Muscle of leg (tissue), 3 donors: ENCODE measurements at regions not wholly inside any gene's neighbourhood (a gene's known extent, or its start where the extent isn't known, plus 50 kb on each side); places are given as distances from the start of the nearest gene placed in this dataset.
A peak's percentile ranks its signal among the peaks of the same experiment; 100 is the strongest.

ENCODE experiments used
- DNase-seq: peaks from one replicate; pipeline ENCODE4 v3.0.0; 2013
- H3K27ac ChIP-seq: one replicate; pipeline ENCODE4 v1.5.1; 2013; ENCODE audit warnings: mild to moderate bottlenecking, low read length, control low read depth
- H3K27me3 ChIP-seq: one replicate; pipeline ENCODE4 v1.6.1; 2013; ENCODE audit warnings: low read length; ENCODE audit not compliant: control insufficient read depth, insufficient read depth
- H3K36me3 ChIP-seq: one replicate; pipeline ENCODE4 v1.6.1; 2013; ENCODE audit warnings: low read length; ENCODE audit not compliant: control insufficient read depth, insufficient read depth
- H3K4me1 ChIP-seq: one replicate; pipeline ENCODE4 v1.6.1; 2013; ENCODE audit warnings: low read length; ENCODE audit not compliant: control insufficient read depth, insufficient read depth
- H3K4me3 ChIP-seq: one replicate; pipeline ENCODE4 v1.5.1; 2013; ENCODE audit warnings: low read length, control low read depth
- H3K9me3 ChIP-seq: replicated peaks from 2 replicates; pipeline ENCODE4 v1.6.1; 2013; ENCODE audit warnings: low read depth, low read length; ENCODE audit not compliant: control insufficient read depth
- WGBS: methylation state at CpG from one replicate; pipeline ENCODE4 v1.1.5; 2013; ENCODE audit warnings: missing lambda C conversion rate; ENCODE audit not compliant: insufficient coverage; 5-methylcytosine and 5-hydroxymethylcytosine counted together

DNA sequence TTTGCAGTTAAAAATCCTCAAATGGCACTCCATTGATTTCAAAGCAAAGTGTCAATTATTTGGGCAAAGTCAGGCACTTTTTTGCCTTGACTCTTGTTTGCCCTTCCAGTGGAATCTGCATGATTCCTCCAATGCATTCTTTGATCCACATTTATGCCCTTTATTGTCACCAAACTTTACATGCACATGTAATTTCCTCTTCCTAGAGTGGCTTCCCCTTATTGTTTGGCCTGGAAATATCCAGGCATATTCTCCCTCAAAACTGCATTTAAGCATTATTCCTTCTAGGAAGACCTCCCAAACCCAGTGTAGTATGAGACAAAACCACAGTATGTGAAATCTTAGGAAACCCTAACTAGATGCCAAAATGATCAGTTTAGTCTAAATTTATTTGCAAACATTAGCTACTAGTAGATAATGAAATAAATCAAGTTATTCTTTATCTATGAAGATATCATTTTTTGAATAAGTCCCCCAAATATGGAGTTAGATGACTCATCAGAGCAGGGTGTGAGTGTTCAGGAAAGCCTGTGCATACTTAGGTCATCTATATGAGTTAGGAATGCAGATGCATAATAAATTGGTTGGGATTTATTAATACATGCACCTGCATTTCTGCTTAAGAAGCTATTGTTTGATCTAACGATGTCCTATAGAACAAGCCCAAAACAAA is 433.3 kb upstream of the TCF4 start:
- Histone ChIP-seq H3K4me1 (no peaks in the 10 kb centered on the region), H3K27ac (peak overlapping the region; percentile 69), H3K9me3 (no peaks in the 10 kb centered on the region), H3K4me3 (no peak overlapping the region), H3K36me3 (no peaks in the 10 kb centered on the region), H3K27me3 (no peaks in the 10 kb centered on the region)
- DNase-seq = no peak
- no CpG with 5 or more reads among the region's 1 CpG for WGBS

DNA sequence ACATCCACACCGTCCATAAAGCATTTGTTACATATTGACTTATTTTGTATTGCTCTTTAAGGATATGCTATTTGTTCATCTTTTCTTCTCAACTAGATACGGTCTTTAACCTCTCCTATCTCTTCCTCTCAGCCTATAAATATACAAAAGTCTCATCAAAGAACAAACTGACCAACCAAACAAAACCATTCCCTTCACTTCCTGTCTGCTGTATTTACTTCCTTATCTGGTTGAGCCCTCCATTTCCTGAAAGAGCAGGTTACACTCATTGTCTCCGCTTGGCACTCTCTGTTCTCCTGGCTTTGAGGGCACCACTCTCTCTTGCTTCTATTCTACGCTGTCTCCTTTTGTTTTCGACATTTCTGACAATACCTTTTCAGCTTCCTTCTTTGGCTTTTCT is 431.9 kb upstream of the TCF4 start:
- H3K36me3 ChIP-seq = no peaks in the 10 kb centered on the region
- no peak overlapping the region for H3K4me3 ChIP-seq
- WGBS = 93% methylated on average over 3 of the region's 5 CpGs
- no peak overlapping the region for H3K27ac ChIP-seq
- no peaks in the 10 kb centered on the region for H3K9me3 ChIP-seq
- H3K4me1 ChIP-seq = no peaks in the 10 kb centered on the region
- H3K27me3 ChIP-seq = no peaks in the 10 kb centered on the region
- no peak for DNase-seq

DNA sequence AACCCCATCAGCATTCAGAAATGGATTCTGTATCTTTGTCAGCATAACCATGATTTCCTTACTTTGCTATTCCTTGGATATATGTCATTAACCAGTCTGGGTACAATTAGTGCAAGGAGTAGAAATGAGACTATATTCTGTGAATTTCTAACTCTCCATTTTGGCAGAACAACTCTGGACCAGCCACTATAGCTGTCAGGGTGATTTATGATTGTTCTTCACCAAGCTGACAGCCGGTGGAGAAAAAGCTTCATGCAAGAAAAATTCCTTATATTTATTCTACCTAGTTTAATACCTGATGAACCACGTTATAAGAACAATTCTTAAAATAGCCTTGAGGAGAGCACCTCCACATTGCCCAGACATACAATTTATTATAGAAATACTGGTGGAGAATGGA is 431.2 kb upstream of the TCF4 start:
- no peaks in the 10 kb centered on the region for H3K27me3 ChIP-seq
- H3K36me3 ChIP-seq = no peaks in the 10 kb centered on the region
- no peak overlapping the region for H3K4me3 ChIP-seq
- no peak for DNase-seq
- H3K9me3 ChIP-seq = no peaks in the 10 kb centered on the region
- H3K27ac ChIP-seq = no peak overlapping the region
- H3K4me1 ChIP-seq = no peaks in the 10 kb centered on the region
- WGBS = no CpG with 5 or more reads among the region's 2 CpGs

DNA sequence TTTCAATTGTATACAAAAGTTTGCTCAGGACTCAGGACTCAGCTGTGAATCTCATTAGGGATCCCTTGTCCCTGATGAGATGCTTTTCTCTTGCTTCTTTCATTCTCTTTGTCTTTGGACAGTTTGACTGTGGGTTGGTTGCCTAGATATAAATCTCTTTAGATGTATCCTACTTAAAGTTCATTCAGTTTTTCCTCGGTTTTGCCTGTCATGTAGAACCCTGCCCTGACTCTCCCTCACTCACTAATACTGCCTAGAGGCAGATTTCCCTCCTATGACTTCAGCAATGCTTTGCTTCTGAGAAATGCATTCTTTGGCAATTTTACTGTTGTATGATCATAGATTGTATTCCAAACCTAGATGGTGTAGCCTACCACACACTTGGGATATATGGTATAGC is 421.4 kb upstream of the TCF4 start:
- no peaks in the 10 kb centered on the region for H3K27me3 ChIP-seq
- no peaks in the 10 kb centered on the region for H3K9me3 ChIP-seq
- no CpG with 5 or more reads among the region's 1 CpG for WGBS
- no peak overlapping the region for H3K27ac ChIP-seq
- no peaks in the 10 kb centered on the region for H3K4me1 ChIP-seq
- DNase-seq = no peak
- no peaks in the 10 kb centered on the region for H3K36me3 ChIP-seq
- no peak overlapping the region for H3K4me3 ChIP-seq

DNA sequence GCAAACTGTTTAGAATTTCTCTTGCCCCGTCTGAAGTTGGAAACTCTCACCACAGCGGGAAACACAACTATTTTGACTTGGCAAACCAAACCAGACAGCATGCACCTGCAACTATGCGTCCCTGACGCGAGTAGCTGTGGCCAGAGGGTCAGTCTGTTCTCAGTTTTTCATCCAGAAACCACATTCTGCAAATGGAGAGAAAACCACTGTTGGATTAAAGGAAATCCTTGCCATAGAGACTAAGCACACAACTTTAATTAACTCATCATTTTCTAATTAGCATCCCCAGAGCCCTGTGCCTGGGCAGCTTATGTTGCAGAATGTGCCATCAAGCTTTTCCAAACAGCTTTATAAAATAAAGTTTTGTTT is 415.7 kb upstream of the TCF4 start:
- H3K4me3 ChIP-seq = no peak overlapping the region
- peaks cover 13% of the 10 kb centered on the region for H3K4me1 ChIP-seq
- DNase-seq = peak; percentile 42
- no peaks in the 10 kb centered on the region for H3K27me3 ChIP-seq
- 67% methylated on average over 3 of the region's 5 CpGs for WGBS
- H3K36me3 ChIP-seq = no peaks in the 10 kb centered on the region
- no peaks in the 10 kb centered on the region for H3K9me3 ChIP-seq
- H3K27ac ChIP-seq = no peak overlapping the region

DNA sequence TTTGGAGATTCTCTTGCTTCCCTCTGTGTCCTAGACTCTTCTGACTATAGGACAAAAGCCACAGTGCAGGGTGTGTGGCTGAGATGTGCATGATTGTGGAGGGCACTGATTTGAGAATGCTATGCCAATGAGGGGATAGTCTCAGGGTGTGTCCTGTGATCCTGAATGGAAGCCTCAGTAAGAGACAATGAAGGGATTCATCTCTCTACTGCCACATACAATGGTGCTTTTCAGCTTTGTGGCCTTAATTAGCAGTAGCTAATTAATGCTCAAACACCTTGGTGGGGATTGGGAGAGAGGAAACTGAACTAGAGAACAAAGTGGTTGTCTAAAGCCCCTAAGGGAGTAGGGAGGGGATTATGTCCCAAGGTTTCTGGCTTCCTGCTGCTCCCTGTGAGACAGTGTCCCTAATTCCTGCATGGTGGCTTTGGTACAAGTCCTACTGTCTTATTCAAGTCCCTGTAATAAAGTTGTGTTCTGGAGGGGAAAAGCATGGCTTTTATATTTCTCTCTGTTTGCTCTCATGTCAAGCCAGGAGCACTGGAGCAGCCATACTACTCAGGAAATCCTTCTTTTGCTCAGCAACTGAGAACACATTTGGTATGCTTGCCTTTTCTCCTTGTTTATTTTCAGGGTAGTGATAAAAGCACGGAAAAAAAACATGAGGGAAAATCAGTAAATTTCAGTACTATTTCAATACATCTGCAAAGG is 415.2 kb upstream of the TCF4 start:
- no peaks in the 10 kb centered on the region for H3K36me3 ChIP-seq

DNA sequence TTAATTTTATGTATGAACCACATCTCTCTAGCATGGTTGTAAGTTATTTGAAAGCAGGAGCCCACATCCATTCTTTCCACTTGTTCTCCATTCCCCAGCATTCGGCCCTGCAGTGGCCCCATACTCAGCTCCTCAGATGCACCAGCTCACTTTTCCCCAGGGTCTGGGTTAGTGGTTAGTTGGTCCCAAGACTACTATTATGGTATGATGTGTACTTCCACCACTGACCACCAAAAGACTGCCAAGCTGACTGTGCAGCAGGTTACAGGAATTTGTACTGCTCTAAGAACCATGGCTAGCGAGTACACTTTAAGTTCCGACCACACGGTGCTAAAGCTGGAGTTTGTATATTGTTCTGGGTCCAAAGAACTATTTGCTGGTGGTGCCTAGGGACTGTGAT is 413.6 kb upstream of the TCF4 start:
- WGBS = no CpG with 5 or more reads among the region's 4 CpGs
- H3K36me3 ChIP-seq = no peaks in the 10 kb centered on the region
- peaks cover 29% of the 10 kb centered on the region for H3K4me1 ChIP-seq
- no peak overlapping the region for H3K27ac ChIP-seq
- DNase-seq = no peak
- H3K4me3 ChIP-seq = no peak overlapping the region
- no peaks in the 10 kb centered on the region for H3K27me3 ChIP-seq
- H3K9me3 ChIP-seq = no peaks in the 10 kb centered on the region

More for the DNA sequence above, 415.2 kb upstream of the TCF4 start:
- Histone ChIP-seq H3K4me3 (no peak overlapping the region), H3K4me1 (peaks cover 17% of the 10 kb centered on the region), H3K9me3 (no peaks in the 10 kb centered on the region), H3K27ac (peak overlapping the region; percentile 23), H3K27me3 (no peaks in the 10 kb centered on the region)
- WGBS = no CpG with 5 or more reads among the region's 1 CpG
- DNase-seq = peak; percentile 56

DNA sequence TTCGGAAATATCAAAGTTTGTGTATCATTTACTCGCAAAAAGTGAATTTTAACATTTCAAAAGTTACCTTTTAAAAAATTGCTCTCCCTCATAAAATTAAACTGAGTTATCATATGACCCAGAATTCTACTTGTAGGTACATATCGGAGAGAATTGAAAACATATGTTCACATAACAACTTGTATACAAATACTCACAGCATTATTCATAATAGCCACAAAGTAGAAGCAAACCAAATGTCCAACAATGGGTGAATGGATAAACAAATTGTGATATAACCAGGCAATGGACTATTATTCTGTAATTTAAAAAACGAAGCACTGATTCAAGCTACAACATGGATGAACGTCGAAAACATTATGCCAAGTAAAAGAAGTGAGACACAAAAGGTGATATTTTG is 412.0 kb upstream of the TCF4 start:
- H3K9me3 ChIP-seq = no peaks in the 10 kb centered on the region
- WGBS = no CpG with 5 or more reads among the region's 6 CpGs
- H3K4me1 ChIP-seq = peaks cover 29% of the 10 kb centered on the region
- H3K27me3 ChIP-seq = no peaks in the 10 kb centered on the region
- H3K4me3 ChIP-seq = no peak overlapping the region
- no peak for DNase-seq
- H3K27ac ChIP-seq = peak overlapping the region; percentile 96
- no peaks in the 10 kb centered on the region for H3K36me3 ChIP-seq

DNA sequence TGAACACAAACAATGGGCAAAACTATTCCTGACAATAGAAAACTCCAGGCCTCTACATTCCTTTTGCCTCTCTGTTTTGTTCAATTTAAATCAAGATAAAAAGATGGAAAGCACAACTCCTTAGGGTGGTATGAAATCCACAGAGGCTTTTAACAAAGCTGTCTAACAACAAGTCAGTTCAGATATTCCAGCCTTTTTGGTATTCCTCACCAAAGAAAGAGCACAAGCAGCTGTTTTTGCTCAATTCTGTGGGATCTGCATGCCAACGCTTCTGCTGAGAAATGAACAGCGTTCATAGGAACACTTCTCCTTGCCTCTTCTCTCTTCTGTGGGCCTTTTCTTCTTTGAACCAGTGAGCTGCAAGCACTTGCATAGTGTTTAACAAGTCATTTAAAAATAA is 411.6 kb upstream of the TCF4 start:
- Histone ChIP-seq H3K27me3 (no peaks in the 10 kb centered on the region), H3K4me1 (peaks cover 29% of the 10 kb centered on the region), H3K4me3 (peak overlapping the region; percentile 43), H3K27ac (peak overlapping the region; percentile 96), H3K36me3 (no peaks in the 10 kb centered on the region), H3K9me3 (no peaks in the 10 kb centered on the region)
- DNase-seq = peak; percentile 71
- 17% methylated on average over 2 of the region's 2 CpGs for WGBS

DNA sequence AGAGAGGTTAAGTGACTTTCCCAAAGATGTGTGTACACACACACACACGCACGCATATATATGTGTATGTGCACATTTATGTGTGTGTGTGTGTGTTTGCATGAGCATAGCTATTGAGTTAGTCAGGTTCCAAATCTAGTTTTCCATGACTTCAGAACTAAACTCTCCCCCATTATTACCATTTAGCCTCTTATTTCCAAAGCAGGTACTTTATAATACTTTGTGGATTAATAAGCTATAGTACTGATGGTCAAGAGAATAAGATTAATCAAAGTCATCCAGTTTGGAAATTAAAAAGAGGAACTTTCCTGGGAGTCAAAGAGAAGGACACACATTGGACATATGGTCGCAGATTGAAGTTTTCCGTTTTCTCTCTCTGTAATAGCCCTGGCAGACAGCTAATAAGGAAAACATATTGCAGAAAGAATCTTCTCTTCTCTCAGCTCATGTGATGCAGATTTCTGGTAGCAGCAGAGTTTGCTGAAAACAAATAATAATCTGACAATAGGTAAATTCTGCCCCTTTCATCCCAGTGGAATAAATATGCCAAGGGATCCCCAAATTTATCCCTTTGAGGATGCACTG is 410.9 kb upstream of the TCF4 start:
- Histone ChIP-seq H3K9me3 (no peaks in the 10 kb centered on the region), H3K27me3 (no peaks in the 10 kb centered on the region), H3K36me3 (no peaks in the 10 kb centered on the region), H3K27ac (peak overlapping the region; percentile 96), H3K4me1 (peaks cover 29% of the 10 kb centered on the region), H3K4me3 (peak overlapping the region; percentile 43)
- WGBS = no CpG with 5 or more reads among the region's 4 CpGs
- DNase-seq = peak; percentile 86
